ENCODE measurements at regions not wholly inside any gene's neighbourhood (a gene's known extent, or its start where the extent isn't known, plus 50 kb on each side); places are given as distances from the start of the nearest gene placed in this dataset.

- no peak for TF ChIP-seq FOXA1 (IDR thresholded peaks at IDR 0.05)
- no peak for TF ChIP-seq L3MBTL2 (conservative IDR thresholded peaks at IDR 0.05)
- no peak for TF ChIP-seq NFRKB (IDR thresholded peaks at IDR 0.05)
- no peak for TF ChIP-seq SP1 (IDR thresholded peaks at IDR 0.05)
- TF ChIP-seq ELF4 (IDR thresholded peaks at IDR 0.05): no peak
- TF ChIP-seq BHLHE40 (IDR thresholded peaks at IDR 0.05; ENCODE audit: borderline replicate concordance): no peak
Observed at GRCh38 chr16:79721270-79721669, 120.7 kb upstream of the MAF start.
